HG02852 (cell line): ENCODE measurements at regions not wholly inside any gene's neighbourhood (a gene's known extent, or its start where the extent isn't known, plus 50 kb on each side); places are given as distances from the start of the nearest gene placed in this dataset.
"Not testable (repeated sequence)": the region's sequence is repeated elsewhere in the genome, so short reads cannot be mapped to it uniquely, and the experiment has no call there.

Experiments
- ATAC-seq: cut with Tn5 transposase; IDR thresholded peaks from one replicate; pipeline ENCODE4 v1.9.1; 2021; ENCODE audit warnings: mild to moderate bottlenecking, moderate library complexity; ENCODE audit not compliant: unreplicated experiment

- ATAC-seq, result no peak
Measured at GRCh38 chr5:130514984-130515690, 610.9 kb downstream of the CHSY3 start.

DNA sequence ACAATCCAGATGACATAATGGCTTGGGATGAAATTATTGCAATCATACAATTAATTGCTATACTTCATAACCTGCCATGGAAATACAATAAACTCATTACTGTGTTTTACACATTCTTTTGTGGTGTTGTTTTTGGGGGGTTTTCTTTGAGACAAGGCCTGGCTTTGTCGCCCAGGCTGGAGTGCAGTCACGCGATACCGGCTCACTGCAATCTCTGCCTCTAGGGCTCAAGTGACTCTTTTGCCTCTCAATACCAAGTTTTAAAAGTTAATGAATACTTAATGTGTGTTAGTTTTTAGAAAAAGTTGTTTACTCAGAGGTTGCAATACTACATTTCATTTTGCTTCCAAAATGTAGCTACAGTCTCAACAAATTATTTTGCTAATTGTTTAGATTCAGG is 598.4 kb downstream of the CHSY3 start:
- ATAC-seq, result no peak

- no peak for ATAC-seq
Measured at GRCh38 chr5:130501151-130501865, 597.0 kb downstream of the CHSY3 start.

DNA sequence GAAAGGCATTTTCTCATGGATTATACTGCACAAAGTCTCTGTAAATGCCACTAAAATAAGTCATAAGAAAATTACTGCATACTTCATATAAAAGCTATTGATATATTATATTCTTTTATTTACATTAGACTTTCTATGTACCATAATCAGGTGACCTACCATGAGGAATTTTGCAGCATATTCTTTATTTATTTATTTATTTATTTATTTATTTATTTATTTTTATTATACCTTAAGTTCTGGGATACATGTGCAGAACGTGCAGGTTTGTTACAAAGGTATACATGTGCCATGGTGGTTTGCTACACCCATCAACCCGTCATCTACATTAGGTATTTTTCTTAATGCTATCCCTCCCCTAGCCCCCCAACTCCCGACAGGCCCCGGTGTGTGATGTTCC is 596.2 kb downstream of the CHSY3 start:
- not testable (repeated sequence) for ATAC-seq

- ATAC-seq, result no peak
Measured at GRCh38 chr5:130496215-130496614, 592.0 kb downstream of the CHSY3 start.

- ATAC-seq, result no peak
Measured at GRCh38 chr5:130488252-130488651, 584.0 kb downstream of the CHSY3 start.

- ATAC-seq, result no peak
Measured at GRCh38 chr5:130479045-130479804, 575.0 kb downstream of the CHSY3 start.

- ATAC-seq, result no peak
Measured at GRCh38 chr5:130476325-130476724, 572.1 kb downstream of the CHSY3 start.

GRCh38 chr5:130462516-130462915 is 558.3 kb downstream of the CHSY3 start:
- ATAC-seq, result no peak

GRCh38 chr5:130455175-130455574 is 550.9 kb downstream of the CHSY3 start:
- ATAC-seq, result no peak

GRCh38 chr5:130452744-130453143 is 548.5 kb downstream of the CHSY3 start:
- no peak for ATAC-seq

DNA sequence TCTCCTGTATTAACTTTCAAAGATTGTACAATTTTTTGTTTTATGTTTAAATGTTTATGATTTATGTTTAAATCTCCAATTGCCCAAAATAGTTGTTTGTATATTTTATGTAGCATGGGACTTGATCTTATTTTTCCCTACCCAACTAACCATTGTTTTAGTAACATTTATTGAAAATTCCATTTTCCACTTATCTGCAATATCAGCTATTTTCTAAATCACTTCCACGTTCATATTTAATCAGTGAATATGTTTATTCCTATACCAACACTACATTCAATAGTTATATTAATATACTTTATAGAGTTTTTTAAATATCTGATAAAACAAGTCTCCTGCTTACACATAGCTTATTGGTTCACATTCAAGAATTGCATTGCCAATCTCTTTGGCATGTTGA is 532.2 kb downstream of the CHSY3 start:
- no peak for ATAC-seq

DNA sequence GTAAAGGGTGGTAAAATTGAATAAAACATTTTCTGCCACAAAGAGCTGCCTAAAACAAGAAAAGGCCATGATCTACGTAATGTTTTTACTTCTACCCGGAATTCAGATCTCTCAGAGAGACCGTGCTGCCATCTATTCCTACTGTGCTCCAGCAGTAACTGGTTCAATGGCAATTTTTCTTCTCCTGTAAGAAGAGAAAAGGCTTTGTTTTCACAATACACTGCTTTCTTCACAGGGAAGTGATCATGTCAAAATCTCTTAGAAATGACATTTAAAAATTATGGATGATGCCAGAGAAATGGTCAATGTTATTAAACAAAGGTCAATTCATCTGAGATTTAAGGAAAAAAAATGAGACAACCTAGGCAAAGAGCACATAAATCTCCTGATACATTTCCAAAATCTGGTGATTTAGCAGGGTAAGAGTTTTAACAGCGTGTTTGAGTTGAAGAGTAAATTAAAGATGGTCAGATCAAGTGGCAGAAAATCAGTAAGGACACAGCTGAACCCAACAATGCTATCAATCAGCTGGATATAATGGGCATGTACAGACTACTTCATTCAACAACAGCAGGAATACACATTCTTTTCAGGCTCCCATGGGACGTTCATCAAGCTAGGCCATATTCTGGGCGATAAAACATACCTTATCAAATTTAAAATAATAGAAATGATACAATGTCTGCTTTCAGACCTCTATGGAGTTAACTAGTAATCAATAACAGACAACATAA is 523.1 kb downstream of the CHSY3 start:
- no peak for ATAC-seq

DNA sequence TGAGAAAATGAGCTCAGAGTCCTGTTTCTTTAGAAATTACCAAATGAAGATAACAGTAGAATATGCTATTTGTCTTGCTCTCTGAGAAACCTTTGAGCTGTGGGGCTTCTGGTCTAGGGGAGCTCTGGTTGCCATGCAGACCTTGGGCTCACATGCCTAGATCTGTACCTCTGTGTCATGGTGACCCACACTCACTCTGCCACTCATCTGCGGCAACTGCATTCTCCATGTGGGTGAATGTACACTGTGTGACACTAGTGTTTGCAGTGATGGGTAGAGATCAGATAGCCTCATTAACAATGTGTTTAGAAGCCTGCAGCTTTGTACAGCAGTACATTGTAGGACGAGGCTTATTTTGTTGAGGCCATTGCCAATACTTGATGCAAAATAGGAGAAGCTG is 521.2 kb downstream of the CHSY3 start:
- no peak for ATAC-seq

GRCh38 chr5:130424341-130424740 is 520.1 kb downstream of the CHSY3 start:
- ATAC-seq, result no peak

DNA sequence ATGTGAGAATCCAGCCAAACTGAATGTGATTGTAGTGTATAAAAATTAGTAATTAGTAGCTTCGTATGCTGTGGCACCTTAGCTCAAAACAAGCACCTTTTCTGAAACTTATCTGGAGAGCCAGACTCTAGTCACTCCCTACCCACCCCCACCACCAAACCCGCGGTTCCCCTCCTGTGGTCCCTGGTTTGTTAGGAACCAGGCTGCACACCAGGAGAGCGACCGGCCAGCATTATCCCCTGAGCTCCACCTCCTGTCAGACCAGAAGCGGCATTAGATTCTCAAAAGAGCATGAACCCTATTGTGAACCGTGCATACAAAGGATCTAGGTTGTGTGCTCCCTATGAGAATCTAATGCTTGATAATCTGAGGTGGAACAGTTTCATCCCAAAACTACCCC is 498.6 kb downstream of the CHSY3 start:
- ATAC-seq, result no peak

DNA sequence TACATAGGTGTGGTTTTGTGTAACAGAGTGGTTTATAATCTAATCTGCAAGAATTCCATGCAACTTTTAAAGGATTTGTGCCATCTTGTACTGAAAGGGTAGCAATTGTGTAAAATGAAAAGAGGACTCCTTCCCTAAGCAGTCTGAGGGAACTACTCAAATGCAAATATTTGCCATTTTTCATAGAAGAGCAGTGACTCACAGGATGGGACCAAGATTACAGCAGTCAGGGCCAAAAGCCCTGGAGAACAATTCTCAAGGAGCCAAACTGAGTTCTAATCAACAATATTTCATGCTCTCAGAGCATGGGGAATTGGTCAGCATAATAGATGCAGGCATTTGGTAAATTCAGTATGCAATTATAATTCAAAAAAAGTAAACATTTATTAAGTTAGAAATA is 495.8 kb downstream of the CHSY3 start:
- no peak for ATAC-seq

- ATAC-seq, result no peak
Measured at GRCh38 chr5:130398825-130399224, 494.6 kb downstream of the CHSY3 start.

GRCh38 chr5:130397727-130398126 is 493.5 kb downstream of the CHSY3 start:
- ATAC-seq, result not testable (repeated sequence)

DNA sequence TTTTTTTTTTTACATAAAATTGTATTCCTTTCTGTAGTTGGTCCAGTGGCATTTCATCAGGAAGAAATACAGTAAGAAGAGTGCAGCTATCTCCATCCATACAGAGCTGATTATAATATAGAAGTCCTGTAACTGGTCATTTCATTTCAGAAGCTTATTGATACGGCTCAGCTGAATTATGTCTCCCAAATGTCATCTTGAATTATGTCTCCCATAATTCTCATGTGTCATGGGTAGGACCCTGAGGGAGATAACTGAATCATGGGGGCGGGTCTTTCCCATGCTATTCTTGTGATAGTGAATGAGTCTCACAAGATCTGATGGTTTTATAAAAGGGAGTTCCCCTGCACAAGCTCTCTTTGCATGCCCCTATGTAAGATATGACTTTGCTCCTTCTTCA is 492.9 kb downstream of the CHSY3 start:
- no peak for ATAC-seq

GRCh38 chr5:130391727-130392264 is 487.5 kb downstream of the CHSY3 start:
- not testable (repeated sequence) for ATAC-seq
